Activated naive CD8-positive, alpha-beta T cell treated with anti-CD3 and anti-CD28 coated beads, Interleukin-2, amount 50 U/mL, for 16 hours (primary cell): ENCODE measurements at regions not wholly inside any gene's neighbourhood (a gene's known extent, or its start where the extent isn't known, plus 50 kb on each side); places are given as distances from the start of the nearest gene placed in this dataset.
A peak's percentile ranks its signal among the peaks of the same experiment; 100 is the strongest.
"Not testable (repeated sequence)": the region's sequence is repeated elsewhere in the genome, so short reads cannot be mapped to it uniquely, and the experiment has no call there.

ENCODE experiments used
- DNase-seq: peaks from one replicate; pipeline ENCODE4 v3.0.0-alpha.2; 2020; ENCODE audit warnings: low read depth, low spot score

- no peak for DNase-seq
These were observed 118.7 kb downstream of the BRMS1L start for GRCh38 chr14:35944847-35945246.

- no peak for DNase-seq
These were observed 114.2 kb downstream of the BRMS1L start for GRCh38 chr14:35940291-35940690.

- no peak for DNase-seq
These were observed 112.6 kb downstream of the BRMS1L start for GRCh38 chr14:35938770-35939169.

- DNase-seq, result no peak
These were observed 108.4 kb downstream of the BRMS1L start for GRCh38 chr14:35934499-35934898.

- peak; percentile 11 for DNase-seq
These were observed 106.6 kb downstream of the BRMS1L start for GRCh38 chr14:35932659-35933159.

GRCh38 chr14:35932136-35932535 lies 106.0 kb downstream of the BRMS1L start:
- DNase-seq, result no peak

- no peak for DNase-seq
These were observed 105.2 kb downstream of the BRMS1L start for GRCh38 chr14:35931346-35931745.

- no peak for DNase-seq
These were observed 103.0 kb downstream of the BRMS1L start for GRCh38 chr14:35929186-35929585.

GRCh38 chr14:35927727-35928126 lies 101.6 kb downstream of the BRMS1L start:
- no peak for DNase-seq

- no peak for DNase-seq
These were observed 99.2 kb downstream of the BRMS1L start for GRCh38 chr14:35925319-35925718.

- DNase-seq, result not testable (repeated sequence)
These were observed 96.5 kb downstream of the BRMS1L start for GRCh38 chr14:35922590-35922989.

- DNase-seq, result no peak
These were observed 95.6 kb downstream of the BRMS1L start for GRCh38 chr14:35921745-35922144.
